ENCODE measurements at regions not wholly inside any gene's neighbourhood (a gene's known extent, or its start where the extent isn't known, plus 50 kb on each side); places are given as distances from the start of the nearest gene placed in this dataset.

DNA sequence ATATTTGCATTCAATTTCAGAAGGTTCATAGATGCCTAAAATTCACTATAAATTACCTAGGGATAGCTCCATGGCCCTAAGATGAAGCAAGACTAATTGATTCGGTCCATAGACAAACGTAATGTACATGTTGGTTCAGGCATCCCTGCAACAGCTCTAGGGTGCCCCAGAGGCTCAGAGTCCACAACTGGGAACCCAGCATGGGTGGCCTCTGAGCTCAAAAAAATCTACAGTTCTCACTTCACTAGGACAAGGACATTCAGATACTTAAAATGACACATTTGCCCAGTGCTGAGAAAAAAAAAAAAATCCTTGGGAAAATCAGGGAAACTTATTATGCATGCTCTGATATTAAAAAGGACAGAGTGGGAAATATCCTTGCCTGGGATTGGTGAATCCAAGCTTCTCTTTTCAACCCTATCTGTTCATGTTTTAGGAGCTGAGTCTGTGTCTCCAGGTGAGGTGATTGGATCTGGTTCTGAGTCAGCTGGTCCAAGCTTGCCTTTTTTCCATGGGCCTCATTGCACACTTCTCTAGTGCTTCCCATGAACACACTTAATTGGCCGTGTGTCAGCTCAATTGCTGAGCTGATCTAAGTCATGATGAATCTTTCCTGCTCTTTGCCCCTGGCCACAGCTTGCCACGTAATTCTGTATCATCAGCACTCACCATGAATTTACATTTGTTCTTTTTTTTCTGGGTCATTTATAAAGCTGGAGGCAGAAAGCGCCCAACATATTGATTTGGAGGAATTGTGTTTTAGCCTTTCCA is 116.3 kb upstream of the RCN1 start:
- TF ChIP-seq, protein P1, sequence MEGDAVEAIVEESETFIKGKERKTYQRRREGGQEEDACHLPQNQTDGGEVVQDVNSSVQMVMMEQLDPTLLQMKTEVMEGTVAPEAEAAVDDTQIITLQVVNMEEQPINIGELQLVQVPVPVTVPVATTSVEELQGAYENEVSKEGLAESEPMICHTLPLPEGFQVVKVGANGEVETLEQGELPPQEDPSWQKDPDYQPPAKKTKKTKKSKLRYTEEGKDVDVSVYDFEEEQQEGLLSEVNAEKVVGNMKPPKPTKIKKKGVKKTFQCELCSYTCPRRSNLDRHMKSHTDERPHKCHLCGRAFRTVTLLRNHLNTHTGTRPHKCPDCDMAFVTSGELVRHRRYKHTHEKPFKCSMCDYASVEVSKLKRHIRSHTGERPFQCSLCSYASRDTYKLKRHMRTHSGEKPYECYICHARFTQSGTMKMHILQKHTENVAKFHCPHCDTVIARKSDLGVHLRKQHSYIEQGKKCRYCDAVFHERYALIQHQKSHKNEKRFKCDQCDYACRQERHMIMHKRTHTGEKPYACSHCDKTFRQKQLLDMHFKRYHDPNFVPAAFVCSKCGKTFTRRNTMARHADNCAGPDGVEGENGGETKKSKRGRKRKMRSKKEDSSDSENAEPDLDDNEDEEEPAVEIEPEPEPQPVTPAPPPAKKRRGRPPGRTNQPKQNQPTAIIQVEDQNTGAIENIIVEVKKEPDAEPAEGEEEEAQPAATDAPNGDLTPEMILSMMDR (optimal IDR thresholded peaks at IDR 0.05 in 1 of 3, IDR thresholded peaks at IDR 0.05 in 1 of 3, conservative IDR thresholded peaks at IDR 0.05 in 1 of 3; ENCODE audit: extremely low read depth in 1 of 3, insufficient read depth in 2 of 3, low read length in 3 of 3), result no peak
- TF ChIP-seq EZH2 (IDR thresholded peaks at IDR 0.05; ENCODE audit: low read length), result no peak
